GM12875 (cell line): ENCODE measurements at regions not wholly inside any gene's neighbourhood (a gene's known extent, or its start where the extent isn't known, plus 50 kb on each side); places are given as distances from the start of the nearest gene placed in this dataset.

Experiments
- H3K4me3 ChIP-seq: one replicate; pipeline ENCODE4 v1.5.1; 2011; ENCODE audit warnings: low read depth, low read length, control low read depth
- TF ChIP-seq, protein P1 (sequence below): IDR thresholded peaks from 2 replicates; pipeline ENCODE4 v1.5.1; 2011; ENCODE audit warnings: low read depth, mild to moderate bottlenecking, control low read depth, inconsistent platforms, low read length, moderate library complexity, borderline replicate concordance; ENCODE audit not compliant: insufficient read depth

DNA sequence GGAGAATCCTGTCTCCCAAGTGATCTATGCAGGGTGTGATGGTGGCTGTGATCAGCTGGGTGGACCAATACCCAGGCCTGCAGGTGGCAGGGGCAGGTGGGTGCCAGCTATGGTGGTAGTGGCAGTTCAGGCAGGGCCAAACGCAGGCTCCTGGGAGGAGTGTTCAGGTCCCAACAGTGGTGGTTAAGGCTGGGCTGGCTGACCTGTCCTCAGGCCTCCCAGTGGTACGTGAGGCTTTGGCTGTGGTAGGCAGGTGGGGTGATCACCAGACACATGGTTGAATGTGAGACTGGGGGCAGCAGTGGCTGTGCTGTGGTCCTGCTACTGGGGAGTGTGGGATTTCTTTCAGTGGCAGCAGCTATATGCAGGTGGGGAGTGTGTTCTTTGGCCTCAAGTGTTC is 126.7 kb upstream of the STARD3NL start:
- TF ChIP-seq, protein P1, sequence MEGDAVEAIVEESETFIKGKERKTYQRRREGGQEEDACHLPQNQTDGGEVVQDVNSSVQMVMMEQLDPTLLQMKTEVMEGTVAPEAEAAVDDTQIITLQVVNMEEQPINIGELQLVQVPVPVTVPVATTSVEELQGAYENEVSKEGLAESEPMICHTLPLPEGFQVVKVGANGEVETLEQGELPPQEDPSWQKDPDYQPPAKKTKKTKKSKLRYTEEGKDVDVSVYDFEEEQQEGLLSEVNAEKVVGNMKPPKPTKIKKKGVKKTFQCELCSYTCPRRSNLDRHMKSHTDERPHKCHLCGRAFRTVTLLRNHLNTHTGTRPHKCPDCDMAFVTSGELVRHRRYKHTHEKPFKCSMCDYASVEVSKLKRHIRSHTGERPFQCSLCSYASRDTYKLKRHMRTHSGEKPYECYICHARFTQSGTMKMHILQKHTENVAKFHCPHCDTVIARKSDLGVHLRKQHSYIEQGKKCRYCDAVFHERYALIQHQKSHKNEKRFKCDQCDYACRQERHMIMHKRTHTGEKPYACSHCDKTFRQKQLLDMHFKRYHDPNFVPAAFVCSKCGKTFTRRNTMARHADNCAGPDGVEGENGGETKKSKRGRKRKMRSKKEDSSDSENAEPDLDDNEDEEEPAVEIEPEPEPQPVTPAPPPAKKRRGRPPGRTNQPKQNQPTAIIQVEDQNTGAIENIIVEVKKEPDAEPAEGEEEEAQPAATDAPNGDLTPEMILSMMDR: no peak
- H3K4me3 ChIP-seq: no peak overlapping the region

DNA sequence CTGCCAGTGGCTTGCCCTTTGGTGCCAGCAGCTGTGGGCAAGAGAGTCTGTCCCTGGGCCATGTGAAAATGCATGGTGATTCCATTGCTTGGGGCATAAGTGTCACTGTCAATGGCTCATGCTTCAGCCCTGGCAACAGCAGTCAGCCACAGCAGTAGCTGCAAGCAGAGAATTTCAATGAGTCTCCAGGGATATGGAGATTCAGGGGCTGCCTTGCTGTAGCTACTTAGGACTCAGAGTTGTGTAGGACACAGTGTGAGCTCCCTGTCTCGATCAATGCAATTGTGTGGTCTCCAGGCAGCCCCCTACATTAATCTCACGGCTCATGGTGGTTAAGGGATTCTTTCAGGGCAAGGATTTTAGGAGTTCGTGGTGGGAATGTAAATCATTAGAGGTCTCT is 126.3 kb upstream of the STARD3NL start:
- TF ChIP-seq, protein P1: no peak
- no peak overlapping the region for H3K4me3 ChIP-seq

DNA sequence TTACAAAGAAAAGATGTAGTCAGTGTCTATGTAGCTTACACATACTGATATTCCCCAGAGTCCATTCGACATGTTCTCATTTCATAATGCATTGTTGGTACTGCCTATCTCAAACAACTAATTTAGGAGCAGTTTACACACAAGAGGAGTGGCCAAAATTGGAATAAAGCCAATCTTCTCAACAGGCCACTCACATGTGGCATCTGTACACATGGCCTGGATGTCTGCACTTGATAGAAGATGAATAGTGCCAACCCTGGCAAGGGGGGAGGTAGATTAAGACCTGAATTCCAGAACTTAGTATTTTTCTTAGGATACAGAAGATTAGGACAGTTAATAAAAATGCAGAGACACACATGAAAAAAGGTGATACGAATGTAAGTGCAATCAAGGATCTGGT is 125.3 kb upstream of the STARD3NL start:
- no peak overlapping the region for H3K4me3 ChIP-seq
- TF ChIP-seq, protein P1: no peak

DNA sequence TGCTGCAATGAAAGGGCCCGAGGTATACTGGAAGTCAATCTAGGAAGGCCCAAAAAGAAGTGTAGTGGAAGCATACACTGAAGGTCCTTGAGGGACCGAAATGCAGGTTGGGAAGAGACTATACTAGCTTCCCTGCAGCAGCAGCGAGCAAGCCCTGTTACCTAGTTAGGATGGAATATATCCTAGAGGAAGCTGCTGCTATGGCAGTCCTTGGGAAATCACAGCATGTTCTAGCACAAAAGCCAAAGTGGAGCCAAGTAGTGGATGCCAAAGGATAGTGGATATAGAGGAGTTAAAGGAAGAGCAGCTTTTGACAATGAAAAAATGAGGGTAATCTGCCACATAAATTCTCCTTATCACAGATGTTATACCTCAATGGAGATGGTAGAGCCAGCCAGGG is 123.8 kb upstream of the STARD3NL start:
- TF ChIP-seq, protein P1: no peak
- no peak overlapping the region for H3K4me3 ChIP-seq

DNA sequence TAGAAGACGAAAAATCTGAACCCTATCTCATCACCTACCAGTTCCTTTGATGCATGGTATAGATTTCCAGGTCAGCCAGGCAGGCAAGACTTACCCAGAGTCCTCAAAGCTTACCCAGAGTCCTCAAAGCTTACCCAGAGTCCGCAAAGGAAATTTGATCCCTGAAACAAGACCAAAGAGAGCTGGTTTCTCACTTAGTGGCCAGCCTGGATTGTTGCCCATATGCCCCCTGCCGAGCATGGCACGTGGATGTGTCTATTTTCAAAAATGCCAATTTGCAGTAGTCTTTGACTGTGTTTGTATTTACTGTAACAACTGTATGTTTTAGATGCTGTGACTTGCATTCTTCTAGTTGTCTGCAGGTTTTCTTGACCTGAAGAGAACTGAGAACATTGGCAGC is 120.2 kb upstream of the STARD3NL start:
- no peak overlapping the region for H3K4me3 ChIP-seq
- TF ChIP-seq, protein P1: no peak

DNA sequence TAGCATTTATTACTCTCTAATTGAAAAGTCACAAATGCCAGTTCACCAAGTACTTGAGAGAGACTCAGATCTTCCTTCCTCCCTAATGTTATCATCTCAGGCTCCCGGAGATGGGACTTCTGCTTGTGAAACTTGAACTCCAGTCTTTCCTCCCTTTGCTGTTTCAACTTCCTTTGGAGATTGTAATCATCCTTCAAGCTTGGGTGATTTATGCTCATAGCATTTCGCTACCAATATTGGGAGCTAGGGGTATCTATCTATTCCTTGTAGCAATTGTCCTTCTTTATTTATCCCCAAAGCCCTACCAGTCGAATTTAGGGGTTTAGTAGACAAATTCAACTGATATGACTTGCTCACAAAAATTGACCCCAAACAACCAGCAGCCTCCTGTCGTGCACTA is 117.9 kb upstream of the STARD3NL start:
- TF ChIP-seq, protein P1: no peak
- H3K4me3 ChIP-seq: no peak overlapping the region

DNA sequence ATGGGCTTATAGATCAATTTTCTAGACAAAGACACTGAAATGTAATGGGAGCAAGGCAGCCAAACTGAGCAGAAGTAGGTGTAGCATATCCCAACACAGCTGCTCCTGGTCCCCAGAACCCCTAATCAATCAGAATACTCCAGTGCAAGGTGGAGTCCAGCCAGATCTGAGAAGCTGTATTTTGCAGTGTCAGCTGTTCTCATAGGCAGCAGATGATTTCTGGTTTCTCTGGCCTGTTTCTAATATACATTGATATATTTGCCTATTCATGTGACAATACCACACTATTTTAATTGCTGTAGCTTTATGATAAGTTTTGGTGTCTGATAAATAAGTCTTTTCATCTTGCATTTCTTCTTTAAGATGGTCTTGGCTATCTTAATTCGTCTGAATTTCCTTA is 117.4 kb upstream of the STARD3NL start:
- H3K4me3 ChIP-seq: no peak overlapping the region
- TF ChIP-seq, protein P1: no peak
